ENCODE measurements at regions not wholly inside any gene's neighbourhood (a gene's known extent, or its start where the extent isn't known, plus 50 kb on each side); places are given as distances from the start of the nearest gene placed in this dataset.

- H3K4me1 ChIP-seq (ENCODE audit: control insufficient read depth, insufficient read depth, low read length), result no peaks in the 10 kb centered on the region
- no peak overlapping the region for H3K4me3 ChIP-seq (ENCODE audit: low read depth, low read length)
- H3K36me3 ChIP-seq (ENCODE audit: control insufficient read depth, insufficient read depth, low read length), result no peaks in the 10 kb centered on the region
- H3K27me3 ChIP-seq (ENCODE audit: control insufficient read depth, insufficient read depth, low read length), result no peaks in the 10 kb centered on the region
- H3K9me3 ChIP-seq (ENCODE audit: control insufficient read depth, insufficient read depth, low read length), result no peaks in the 10 kb centered on the region
- H3K9ac ChIP-seq (ENCODE audit: low read depth, low read length), result no peak overlapping the region
These were observed 169.8 kb upstream of the CHORDC1 start for GRCh38 chr11:90392692-90393091.

- no peaks in the 10 kb centered on the region for H3K9me3 ChIP-seq (ENCODE audit: control insufficient read depth, insufficient read depth, low read length)
- H3K27me3 ChIP-seq (ENCODE audit: control insufficient read depth, insufficient read depth, low read length), result no peaks in the 10 kb centered on the region
- no peaks in the 10 kb centered on the region for H3K4me1 ChIP-seq (ENCODE audit: control insufficient read depth, insufficient read depth, low read length)
- H3K4me3 ChIP-seq (ENCODE audit: low read depth, low read length), result no peak overlapping the region
- no peak overlapping the region for H3K9ac ChIP-seq (ENCODE audit: low read depth, low read length)
- no peaks in the 10 kb centered on the region for H3K36me3 ChIP-seq (ENCODE audit: control insufficient read depth, insufficient read depth, low read length)
These were observed 168.9 kb upstream of the CHORDC1 start for GRCh38 chr11:90391756-90392155.

DNA sequence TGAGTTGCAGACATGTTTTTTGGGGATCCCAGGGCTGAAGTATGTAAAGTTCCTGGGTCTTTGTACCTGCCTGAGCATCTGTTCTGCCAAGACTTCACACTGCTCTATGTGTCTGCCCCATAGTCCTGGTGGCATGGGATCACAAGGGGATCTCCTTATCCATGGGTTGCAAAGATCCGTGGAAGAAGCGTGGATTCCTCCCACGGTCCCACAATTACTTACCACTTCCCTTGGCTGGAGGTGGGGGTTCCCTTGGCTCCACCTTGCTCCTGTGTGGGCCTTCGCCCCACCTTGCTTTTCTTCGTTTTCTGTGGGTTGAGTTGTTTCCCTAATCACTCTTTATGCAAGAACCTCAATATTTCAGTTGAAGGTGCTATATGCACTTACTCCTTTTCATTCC is 157.4 kb upstream of the CHORDC1 start:
- no peaks in the 10 kb centered on the region for H3K4me1 ChIP-seq (ENCODE audit: control insufficient read depth, insufficient read depth, low read length)
- no peak overlapping the region for H3K4me3 ChIP-seq (ENCODE audit: low read depth, low read length)
- H3K36me3 ChIP-seq (ENCODE audit: control insufficient read depth, insufficient read depth, low read length), result no peaks in the 10 kb centered on the region
- H3K27me3 ChIP-seq (ENCODE audit: control insufficient read depth, insufficient read depth, low read length), result no peaks in the 10 kb centered on the region
- no peaks in the 10 kb centered on the region for H3K9me3 ChIP-seq (ENCODE audit: control insufficient read depth, insufficient read depth, low read length)
- no peak overlapping the region for H3K9ac ChIP-seq (ENCODE audit: low read depth, low read length)

DNA sequence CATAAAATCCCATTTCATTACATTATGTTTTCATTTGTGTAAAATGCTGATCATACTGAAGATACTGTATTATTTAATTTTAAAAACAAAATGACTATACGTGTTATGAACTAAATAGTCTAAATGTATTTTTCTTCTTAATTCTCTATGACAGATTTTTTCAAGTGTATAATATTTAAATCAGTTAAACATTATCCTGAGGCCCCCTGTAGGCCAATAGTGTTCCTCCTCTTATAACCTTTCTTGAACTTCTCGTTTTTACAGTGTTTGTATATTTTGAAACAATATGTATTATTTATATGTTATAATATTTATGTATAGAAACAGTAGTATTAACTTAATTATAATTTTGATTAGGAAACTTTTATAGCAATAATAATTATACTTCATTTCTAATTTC is 151.1 kb upstream of the CHORDC1 start:
- Histone ChIP-seq H3K36me3 (ENCODE audit: control insufficient read depth, insufficient read depth, low read length) (no peaks in the 10 kb centered on the region), H3K9me3 (ENCODE audit: control insufficient read depth, insufficient read depth, low read length) (no peaks in the 10 kb centered on the region), H3K4me3 (ENCODE audit: low read depth, low read length) (no peak overlapping the region), H3K4me1 (ENCODE audit: control insufficient read depth, insufficient read depth, low read length) (no peaks in the 10 kb centered on the region), H3K27me3 (ENCODE audit: control insufficient read depth, insufficient read depth, low read length) (no peaks in the 10 kb centered on the region), H3K9ac (ENCODE audit: low read depth, low read length) (no peak overlapping the region)

GRCh38 chr11:90364527-90364926 is 141.7 kb upstream of the CHORDC1 start:
- H3K4me3 ChIP-seq (ENCODE audit: low read depth, low read length), result no peak overlapping the region
- H3K27me3 ChIP-seq (ENCODE audit: control insufficient read depth, insufficient read depth, low read length), result no peaks in the 10 kb centered on the region
- no peaks in the 10 kb centered on the region for H3K4me1 ChIP-seq (ENCODE audit: control insufficient read depth, insufficient read depth, low read length)
- no peaks in the 10 kb centered on the region for H3K36me3 ChIP-seq (ENCODE audit: control insufficient read depth, insufficient read depth, low read length)
- H3K9me3 ChIP-seq (ENCODE audit: control insufficient read depth, insufficient read depth, low read length), result no peaks in the 10 kb centered on the region
- no peak overlapping the region for H3K9ac ChIP-seq (ENCODE audit: low read depth, low read length)

- H3K36me3 ChIP-seq (ENCODE audit: control insufficient read depth, insufficient read depth, low read length), result no peaks in the 10 kb centered on the region
- H3K9me3 ChIP-seq (ENCODE audit: control insufficient read depth, insufficient read depth, low read length), result no peaks in the 10 kb centered on the region
- H3K27me3 ChIP-seq (ENCODE audit: control insufficient read depth, insufficient read depth, low read length), result no peaks in the 10 kb centered on the region
- H3K4me1 ChIP-seq (ENCODE audit: control insufficient read depth, insufficient read depth, low read length), result no peaks in the 10 kb centered on the region
- no peak overlapping the region for H3K4me3 ChIP-seq (ENCODE audit: low read depth, low read length)
- no peak overlapping the region for H3K9ac ChIP-seq (ENCODE audit: low read depth, low read length)
These were observed 140.9 kb upstream of the CHORDC1 start for GRCh38 chr11:90363739-90364138.

DNA sequence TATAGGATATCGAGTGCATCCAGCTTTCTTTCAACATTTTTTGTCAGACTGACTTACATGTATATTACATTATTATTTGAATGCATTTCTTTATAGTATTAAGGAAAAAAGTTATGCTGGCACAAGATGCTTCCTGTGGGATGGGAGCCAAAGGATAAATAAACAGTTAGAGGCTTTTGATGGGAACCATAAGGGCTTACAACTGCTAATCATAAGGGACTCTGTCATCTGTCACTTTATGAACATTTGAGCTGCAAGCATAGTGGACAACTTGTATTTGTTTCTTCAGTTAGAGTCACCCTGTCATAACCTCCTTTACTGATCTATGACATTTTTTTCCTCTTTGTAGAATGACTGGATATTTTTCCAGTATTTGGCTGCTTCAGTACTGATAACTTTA is 132.4 kb upstream of the CHORDC1 start:
- Histone ChIP-seq H3K9me3 (ENCODE audit: control insufficient read depth, insufficient read depth, low read length) (no peaks in the 10 kb centered on the region), H3K36me3 (ENCODE audit: control insufficient read depth, insufficient read depth, low read length) (no peaks in the 10 kb centered on the region), H3K27me3 (ENCODE audit: control insufficient read depth, insufficient read depth, low read length) (no peaks in the 10 kb centered on the region), H3K4me1 (ENCODE audit: control insufficient read depth, insufficient read depth, low read length) (no peaks in the 10 kb centered on the region), H3K9ac (ENCODE audit: low read depth, low read length) (no peak overlapping the region), H3K4me3 (ENCODE audit: low read depth, low read length) (no peak overlapping the region)

DNA sequence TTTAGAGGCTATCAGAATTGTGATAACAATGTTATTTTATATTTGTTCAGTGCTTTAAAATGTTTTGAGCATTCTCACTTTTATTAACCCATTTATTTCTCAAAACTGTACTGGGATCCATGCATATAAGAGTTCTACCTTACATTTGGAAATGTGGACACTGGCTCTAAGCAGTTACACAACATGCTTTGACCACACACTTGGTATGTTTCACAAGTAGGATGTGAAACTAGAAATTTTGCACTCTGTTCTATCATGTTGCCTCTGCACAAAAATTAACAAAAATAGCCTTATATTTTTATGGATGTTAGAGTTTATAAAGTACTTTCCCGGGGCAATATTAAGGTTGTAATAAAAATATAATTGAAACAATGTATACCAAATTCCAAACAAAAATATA is 126.9 kb upstream of the CHORDC1 start:
- no peaks in the 10 kb centered on the region for H3K4me1 ChIP-seq (ENCODE audit: control insufficient read depth, insufficient read depth, low read length)
- no peaks in the 10 kb centered on the region for H3K27me3 ChIP-seq (ENCODE audit: control insufficient read depth, insufficient read depth, low read length)
- no peaks in the 10 kb centered on the region for H3K36me3 ChIP-seq (ENCODE audit: control insufficient read depth, insufficient read depth, low read length)
- H3K9ac ChIP-seq (ENCODE audit: low read depth, low read length), result no peak overlapping the region
- no peaks in the 10 kb centered on the region for H3K9me3 ChIP-seq (ENCODE audit: control insufficient read depth, insufficient read depth, low read length)
- H3K4me3 ChIP-seq (ENCODE audit: low read depth, low read length), result no peak overlapping the region

DNA sequence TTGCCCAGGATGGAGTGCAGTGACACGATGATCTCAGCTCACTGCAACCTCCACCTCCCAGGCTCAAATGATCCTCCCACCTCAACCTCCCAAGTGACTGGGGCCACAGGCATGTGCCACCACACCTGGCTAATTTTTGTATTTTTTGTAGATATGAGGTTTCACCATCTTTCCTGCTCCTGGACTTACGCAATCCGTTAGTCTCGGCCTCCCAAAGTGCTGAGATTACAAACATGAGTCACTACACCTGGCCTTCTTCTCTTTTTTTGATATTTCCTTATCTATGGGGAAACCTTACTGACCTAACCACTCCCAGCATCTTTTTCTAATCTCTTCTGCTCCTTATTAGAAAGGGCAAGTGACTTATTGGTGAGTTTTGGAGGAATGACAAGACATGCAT is 121.7 kb upstream of the CHORDC1 start:
- Histone ChIP-seq H3K4me1 (ENCODE audit: control insufficient read depth, insufficient read depth, low read length) (no peaks in the 10 kb centered on the region), H3K9ac (ENCODE audit: low read depth, low read length) (no peak overlapping the region), H3K4me3 (ENCODE audit: low read depth, low read length) (no peak overlapping the region), H3K36me3 (ENCODE audit: control insufficient read depth, insufficient read depth, low read length) (no peaks in the 10 kb centered on the region), H3K9me3 (ENCODE audit: control insufficient read depth, insufficient read depth, low read length) (no peaks in the 10 kb centered on the region), H3K27me3 (ENCODE audit: control insufficient read depth, insufficient read depth, low read length) (no peaks in the 10 kb centered on the region)

DNA sequence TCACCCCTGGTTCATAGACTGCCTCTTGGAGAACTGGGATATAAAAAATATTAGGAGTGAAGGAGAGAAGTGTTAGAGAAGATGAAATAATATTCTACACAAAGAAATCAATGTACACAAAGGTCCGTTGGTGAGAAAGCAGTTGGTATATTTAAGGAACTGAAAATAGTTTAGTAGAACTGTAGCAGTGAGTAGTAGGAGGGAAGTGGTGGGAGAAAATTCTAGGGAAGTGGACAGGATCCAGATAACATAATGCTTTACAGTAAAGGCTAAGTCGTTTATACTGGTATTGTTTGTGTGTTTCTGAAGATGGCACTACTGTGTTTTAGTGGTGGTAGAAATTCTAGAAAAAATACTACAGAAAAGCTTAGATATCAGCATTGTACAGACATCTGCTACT is 120.8 kb upstream of the CHORDC1 start:
- no peaks in the 10 kb centered on the region for H3K27me3 ChIP-seq (ENCODE audit: control insufficient read depth, insufficient read depth, low read length)
- H3K4me1 ChIP-seq (ENCODE audit: control insufficient read depth, insufficient read depth, low read length), result no peaks in the 10 kb centered on the region
- no peaks in the 10 kb centered on the region for H3K36me3 ChIP-seq (ENCODE audit: control insufficient read depth, insufficient read depth, low read length)
- H3K9me3 ChIP-seq (ENCODE audit: control insufficient read depth, insufficient read depth, low read length), result no peaks in the 10 kb centered on the region
- H3K9ac ChIP-seq (ENCODE audit: low read depth, low read length), result no peak overlapping the region
- H3K4me3 ChIP-seq (ENCODE audit: low read depth, low read length), result no peak overlapping the region

GRCh38 chr11:90341986-90342385 is 119.1 kb upstream of the CHORDC1 start:
- Histone ChIP-seq H3K4me1 (ENCODE audit: control insufficient read depth, insufficient read depth, low read length) (no peaks in the 10 kb centered on the region), H3K27me3 (ENCODE audit: control insufficient read depth, insufficient read depth, low read length) (no peaks in the 10 kb centered on the region), H3K9ac (ENCODE audit: low read depth, low read length) (no peak overlapping the region), H3K36me3 (ENCODE audit: control insufficient read depth, insufficient read depth, low read length) (no peaks in the 10 kb centered on the region), H3K9me3 (ENCODE audit: control insufficient read depth, insufficient read depth, low read length) (no peaks in the 10 kb centered on the region), H3K4me3 (ENCODE audit: low read depth, low read length) (no peak overlapping the region)

DNA sequence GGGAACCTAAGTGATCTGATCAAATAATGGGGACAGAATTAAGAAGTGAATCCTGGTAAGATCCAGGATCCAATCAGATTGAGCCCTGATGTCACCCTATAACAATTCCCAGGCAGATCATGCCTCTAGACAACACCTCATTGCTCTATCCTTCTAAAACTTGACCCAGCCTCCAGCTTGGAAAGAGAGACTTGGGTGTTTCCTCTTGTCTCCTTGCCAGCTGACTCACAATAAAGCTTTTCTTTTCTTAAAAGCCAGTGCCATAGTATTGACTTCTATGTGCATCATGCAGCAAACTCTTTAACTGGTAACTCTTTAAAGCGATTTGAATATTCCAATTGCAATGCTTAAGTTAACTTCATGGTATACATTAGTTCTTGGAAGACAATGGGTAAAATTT is 109.6 kb upstream of the CHORDC1 start:
- H3K9ac ChIP-seq (ENCODE audit: low read depth, low read length), result no peak overlapping the region
- H3K4me3 ChIP-seq (ENCODE audit: low read depth, low read length), result no peak overlapping the region
- no peaks in the 10 kb centered on the region for H3K27me3 ChIP-seq (ENCODE audit: control insufficient read depth, insufficient read depth, low read length)
- no peaks in the 10 kb centered on the region for H3K9me3 ChIP-seq (ENCODE audit: control insufficient read depth, insufficient read depth, low read length)
- H3K36me3 ChIP-seq (ENCODE audit: control insufficient read depth, insufficient read depth, low read length), result no peaks in the 10 kb centered on the region
- no peaks in the 10 kb centered on the region for H3K4me1 ChIP-seq (ENCODE audit: control insufficient read depth, insufficient read depth, low read length)

GRCh38 chr11:90330632-90331031 is 107.8 kb upstream of the CHORDC1 start:
- Histone ChIP-seq H3K9me3 (ENCODE audit: control insufficient read depth, insufficient read depth, low read length) (no peaks in the 10 kb centered on the region), H3K4me1 (ENCODE audit: control insufficient read depth, insufficient read depth, low read length) (no peaks in the 10 kb centered on the region), H3K9ac (ENCODE audit: low read depth, low read length) (no peak overlapping the region), H3K27me3 (ENCODE audit: control insufficient read depth, insufficient read depth, low read length) (no peaks in the 10 kb centered on the region), H3K36me3 (ENCODE audit: control insufficient read depth, insufficient read depth, low read length) (no peaks in the 10 kb centered on the region), H3K4me3 (ENCODE audit: low read depth, low read length) (no peak overlapping the region)
